GM12873 (cell line): ENCODE measurements at regions not wholly inside any gene's neighbourhood (a gene's known extent, or its start where the extent isn't known, plus 50 kb on each side); places are given as distances from the start of the nearest gene placed in this dataset.

Experiments
- CTCF ChIP-seq: IDR thresholded peaks from 2 replicates; pipeline ENCODE4 v1.5.1; 2012; ENCODE audit warnings: low read depth, mild to moderate bottlenecking, moderate library complexity, low read length, control low read depth; ENCODE audit not compliant: insufficient read depth; ENCODE audit errors: missing control alignments

DNA sequence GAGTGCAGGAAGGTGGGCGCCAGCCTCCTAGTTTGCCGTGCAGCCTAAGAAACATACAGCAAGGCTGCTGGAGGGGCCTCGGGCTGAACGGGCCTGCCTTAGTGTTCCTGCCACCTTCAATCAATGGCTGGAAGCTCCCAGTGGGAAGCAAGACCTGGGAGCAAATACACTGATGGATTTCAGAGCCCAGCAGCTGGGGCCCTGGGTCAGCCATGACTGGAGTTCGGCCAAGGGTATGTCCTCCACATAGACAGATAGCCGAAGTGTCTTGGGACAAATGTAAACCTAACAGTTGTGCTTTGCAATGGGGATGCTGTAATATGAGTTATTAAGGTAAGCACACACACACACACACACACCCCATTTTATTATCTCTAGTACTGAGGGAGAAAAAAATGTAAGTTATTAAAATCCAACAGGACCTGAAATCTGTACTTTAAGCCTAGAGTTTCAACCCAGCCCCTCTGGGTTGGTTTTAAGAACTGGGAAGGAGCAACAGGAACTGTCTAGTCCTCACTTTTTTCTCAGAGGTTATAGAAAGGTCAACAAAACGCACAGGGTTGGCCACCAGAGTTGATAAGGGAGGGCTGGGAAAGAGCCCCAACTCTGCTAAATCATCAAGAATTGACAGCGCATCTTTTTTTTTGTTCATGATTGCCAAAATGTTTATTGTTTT lies 50.0 kb upstream of the CELF2 start:
- no peak for TF ChIP-seq CTCF
